NCI-H1417 (cell line): ENCODE measurements at regions not wholly inside any gene's neighbourhood (a gene's known extent, or its start where the extent isn't known, plus 50 kb on each side); places are given as distances from the start of the nearest gene placed in this dataset.
"Not testable (repeated sequence)": the region's sequence is repeated elsewhere in the genome, so short reads cannot be mapped to it uniquely, and the experiment has no call there.

Experiments used
- DNase-seq, 3 experiments: peaks; one replicate each; lab custom pipeline; 2025; lab: John Stamatoyannopoulos, UW

DNA sequence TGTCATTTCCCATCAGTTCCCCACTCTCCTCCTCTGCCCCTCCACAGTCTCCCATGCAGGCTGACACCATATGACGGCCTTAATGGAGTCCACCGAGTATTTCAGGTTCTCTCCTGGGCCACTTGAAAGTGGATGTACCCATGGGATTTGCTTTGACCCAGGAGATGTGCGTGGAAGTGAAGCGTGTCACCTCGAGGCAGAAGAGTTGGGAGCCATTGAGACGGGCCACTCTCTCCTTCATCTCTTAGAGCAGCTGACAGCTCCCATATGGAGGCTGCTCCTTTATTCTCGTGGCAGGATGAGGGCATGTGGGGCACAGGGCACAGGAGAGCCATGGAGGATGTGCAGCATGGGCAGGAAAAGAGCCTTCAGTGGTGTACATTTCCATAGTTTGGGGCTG, 144.7 kb upstream of the CRYM start:
- DNase-seq = not testable (repeated sequence)

DNA sequence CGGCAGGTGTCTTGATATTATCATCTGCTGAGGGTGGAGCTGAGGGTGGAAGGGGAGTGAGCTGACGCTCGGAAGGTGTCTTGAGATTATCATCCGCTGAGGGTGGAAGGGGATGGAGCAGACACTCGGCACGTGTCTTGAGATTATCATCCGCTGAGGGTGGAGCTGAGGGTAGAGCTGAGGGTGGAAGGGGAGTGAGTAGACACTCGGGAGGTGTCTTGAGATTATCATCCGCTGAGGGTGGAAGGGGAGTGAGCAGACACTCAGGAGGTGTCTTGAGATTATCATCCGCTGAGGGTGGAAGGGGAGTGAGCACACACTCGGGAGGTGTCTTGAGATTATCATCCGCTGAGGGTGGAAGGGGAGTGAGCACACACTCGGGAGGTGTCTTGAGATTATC, 126.6 kb upstream of the CRYM start:
- DNase-seq = not testable (repeated sequence)

DNA sequence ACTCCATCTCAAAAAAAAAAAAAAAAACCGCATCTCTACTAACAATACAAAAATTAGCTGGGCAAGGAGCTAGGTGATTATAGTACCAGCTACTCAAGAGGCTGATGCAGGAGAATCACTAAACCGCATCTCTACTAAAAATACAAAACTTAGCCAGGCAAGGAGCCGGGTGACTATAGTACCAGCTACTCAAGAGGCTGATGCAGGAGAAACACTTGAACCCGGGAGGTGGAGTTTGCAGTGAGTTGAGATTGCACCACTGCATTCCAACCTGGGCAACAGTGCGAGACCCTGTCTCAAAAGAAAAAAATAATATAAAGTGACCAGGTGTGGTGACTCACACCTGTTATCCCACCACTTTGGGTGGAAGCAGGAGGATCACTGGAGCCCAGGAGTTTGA, 119.8 kb upstream of the CRYM start:
- DNase-seq = not testable (repeated sequence)

DNA sequence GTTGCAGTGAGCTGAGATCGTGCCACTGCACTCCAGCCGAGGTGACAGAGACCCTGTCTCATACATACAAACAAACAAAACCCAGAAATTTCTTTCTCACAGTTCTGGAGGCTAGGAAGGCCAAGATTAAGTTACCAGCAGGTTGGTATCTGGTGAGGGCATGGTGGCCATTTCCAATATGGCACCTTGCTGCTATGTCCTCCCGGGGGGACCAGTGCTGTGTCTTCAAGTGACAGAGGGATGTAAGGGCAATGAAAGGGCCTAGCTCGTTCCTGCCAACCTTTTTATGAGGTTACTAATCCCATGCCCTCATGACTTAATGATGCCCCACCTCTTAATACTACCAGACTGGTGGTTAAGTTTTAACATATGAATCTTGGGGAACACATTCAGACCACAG, 118.5 kb upstream of the CRYM start:
- not testable (repeated sequence) for DNase-seq

DNA sequence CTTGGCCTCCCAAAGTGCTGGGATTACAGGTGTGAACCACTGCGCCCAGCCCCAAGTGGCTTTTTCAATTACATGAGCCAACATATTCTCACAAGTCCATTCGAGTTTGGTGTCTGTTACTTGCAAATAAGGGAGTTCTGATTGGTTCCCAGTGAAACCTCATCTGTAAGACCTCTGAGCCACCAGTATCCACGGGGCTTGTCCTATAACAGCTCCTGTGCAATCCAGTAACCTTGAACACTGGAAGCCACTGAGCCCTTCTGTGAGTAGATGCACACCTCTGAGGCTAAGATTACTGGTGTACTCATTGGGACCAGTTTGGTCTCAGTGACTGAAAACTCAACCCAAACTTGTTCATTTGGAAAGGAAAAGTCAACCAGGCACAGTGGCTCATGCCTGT, 112.5 kb upstream of the CRYM start:
- DNase-seq = not testable (repeated sequence)

DNA sequence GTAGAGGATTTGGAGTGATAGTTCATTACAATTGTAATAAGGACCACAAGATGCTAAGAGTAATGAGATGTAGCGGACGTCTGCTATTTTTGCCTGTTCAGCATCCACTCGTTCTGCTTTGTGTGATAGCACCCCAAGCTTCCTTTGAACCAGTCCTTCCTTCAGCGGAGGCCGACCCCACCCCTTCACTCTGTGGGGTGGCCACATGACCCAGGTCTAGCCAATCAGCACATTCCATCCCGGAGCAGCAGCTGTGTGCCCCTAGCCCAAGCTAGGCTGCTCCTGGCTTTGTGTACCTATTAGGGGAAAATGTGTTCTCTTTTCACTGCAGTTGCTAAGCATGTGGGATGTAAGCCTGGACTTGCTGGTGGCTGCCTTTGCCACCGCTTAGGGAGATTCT, 111.8 kb upstream of the CRYM start:
- DNase-seq = not testable (repeated sequence)

DNA sequence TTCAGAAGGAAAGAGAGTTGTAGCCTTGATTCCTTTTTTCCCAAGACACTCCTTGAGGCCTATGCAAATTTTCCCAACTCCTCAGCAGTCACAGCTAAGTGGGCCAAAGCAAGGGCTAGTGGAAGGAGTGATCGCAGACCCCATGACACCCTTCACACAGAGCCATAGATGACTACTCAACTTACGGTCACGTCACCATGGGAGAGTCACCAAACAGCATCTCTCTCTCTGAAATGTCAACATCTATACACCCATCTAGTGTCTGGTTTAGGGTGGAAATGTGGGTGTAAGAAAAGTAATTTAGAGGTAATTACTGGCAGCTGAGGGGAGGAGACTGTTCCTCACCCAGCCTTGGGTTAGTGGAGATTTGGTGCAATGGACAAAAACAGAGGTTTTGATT, 109.7 kb upstream of the CRYM start:
- DNase-seq = not testable (repeated sequence)

DNA sequence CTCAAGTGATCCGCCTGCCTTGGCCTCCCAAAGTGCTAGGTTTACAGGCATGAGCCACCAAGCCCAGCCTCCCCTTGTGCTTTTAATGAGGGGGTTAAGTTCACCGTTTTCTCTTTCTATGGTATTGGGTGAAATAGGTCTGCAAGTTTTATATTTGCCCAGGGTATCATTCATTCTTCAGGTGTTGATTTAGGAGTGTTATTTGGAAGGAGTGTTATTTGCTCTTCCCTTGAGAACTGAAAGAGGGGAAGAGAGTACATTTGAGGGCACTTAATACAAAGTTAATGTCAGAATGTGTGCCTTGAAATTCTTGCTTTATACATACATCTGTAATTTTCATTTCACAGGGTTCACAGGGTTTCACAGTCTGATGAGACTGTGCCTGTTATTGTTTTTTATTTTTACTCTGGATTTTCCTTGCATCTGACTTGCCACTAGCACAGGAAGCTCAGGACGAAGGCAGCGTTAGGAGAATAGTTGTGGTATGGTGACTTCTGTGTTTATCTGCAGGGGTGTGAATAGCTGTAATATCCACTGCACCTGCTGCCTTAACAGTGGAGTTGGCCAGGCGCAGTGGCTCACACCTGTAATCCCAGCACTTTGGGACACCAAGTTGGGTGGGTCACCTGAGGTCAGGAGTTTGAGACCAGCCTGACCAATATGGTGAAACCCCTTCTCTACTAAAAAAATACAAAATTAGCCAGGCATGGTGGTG, 108.3 kb upstream of the CRYM start:
- DNase-seq = not testable (repeated sequence)

DNA sequence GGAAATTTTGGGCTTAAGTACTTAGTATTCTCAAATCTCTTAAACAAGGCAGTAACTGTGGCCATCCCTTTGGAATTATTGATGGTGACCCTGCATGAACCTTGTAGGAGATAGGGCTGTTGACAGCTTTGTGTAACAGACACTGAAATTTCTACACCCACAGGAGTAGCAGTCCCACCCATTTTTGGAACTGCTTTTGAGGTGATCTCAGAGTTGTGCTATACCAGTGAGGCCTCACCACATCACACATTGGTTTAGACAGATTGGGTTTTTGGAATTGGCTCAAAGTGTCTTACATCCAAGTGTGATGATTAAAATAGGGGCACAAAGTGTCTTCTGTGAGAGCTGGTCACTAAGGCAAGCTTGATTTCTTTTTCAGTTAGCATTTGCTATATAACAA, 105.6 kb upstream of the CRYM start:
- DNase-seq = not testable (repeated sequence)

DNA sequence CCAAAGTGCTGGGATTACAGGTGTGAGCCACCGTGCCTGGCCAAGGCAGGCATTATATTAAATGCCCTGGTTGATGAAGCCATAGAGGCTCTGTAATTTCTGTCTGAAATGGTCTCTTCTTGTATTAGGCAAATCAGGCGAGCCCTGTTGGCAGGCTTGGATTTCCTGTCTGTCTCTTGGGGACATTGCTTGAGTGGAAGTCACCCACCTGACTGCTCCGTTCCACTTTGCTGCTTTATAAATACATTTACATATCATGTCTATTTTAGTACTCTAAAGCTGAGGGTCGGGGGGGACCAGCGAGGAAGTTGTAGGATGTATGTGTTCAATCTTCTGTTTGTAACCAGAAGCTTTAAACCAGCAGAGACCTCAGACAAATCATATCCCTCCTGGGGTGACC, 101.6 kb upstream of the CRYM start:
- DNase-seq = not testable (repeated sequence)

DNA sequence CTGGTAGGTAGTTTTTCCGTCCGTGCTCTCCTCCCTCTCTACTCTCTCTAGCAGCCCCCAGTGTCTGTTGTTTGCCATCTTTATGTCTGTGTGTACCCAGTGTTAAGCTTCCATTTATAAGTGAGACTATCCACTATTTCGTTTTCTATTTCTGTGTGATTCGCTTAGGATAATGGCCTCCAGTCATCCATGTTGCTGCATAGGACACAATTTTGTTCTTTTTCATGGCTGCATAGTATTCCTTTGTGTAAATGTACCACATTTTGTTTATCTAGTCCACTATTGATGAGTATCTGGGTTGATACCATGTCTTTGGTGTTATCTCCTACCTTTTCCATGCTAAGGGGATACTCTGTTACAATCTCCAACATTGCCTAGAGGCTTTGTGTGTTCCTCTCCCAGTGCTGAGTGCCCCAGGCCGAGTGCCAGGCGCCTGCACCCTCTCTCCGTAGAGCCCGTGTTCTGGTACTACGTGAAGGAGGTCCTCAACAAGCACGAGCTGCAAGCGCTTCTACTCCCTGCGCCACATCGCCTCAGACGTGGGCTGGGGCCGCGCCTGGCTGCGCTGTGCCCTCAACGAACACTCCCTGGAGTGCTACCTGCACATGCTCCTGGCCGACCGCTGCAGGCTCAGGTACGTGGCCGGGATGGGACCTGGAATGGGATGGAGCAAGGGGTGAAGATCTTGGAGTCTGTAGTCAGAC, 98.3 kb upstream of the CRYM start:
- DNase-seq = not testable (repeated sequence)

DNA sequence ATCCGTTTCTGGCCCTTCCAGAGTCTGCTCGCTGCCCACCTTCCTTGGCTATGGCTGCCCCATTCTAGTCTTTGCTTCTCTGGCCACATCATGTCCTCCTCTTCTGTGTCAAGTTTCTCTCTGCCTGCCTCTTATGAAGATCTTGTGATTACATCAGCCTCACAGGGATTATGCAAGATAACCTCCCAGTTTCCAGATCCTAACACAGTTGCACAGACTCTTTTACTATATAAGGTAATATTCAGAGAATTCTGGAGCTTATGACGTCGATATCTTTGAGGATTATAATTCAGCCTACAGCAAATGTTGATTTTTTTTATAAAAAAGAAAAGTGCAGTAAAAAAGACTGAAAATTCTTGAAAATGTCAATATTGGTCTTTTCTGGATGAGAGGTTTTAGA, 97.2 kb upstream of the CRYM start:
- not testable (repeated sequence) for DNase-seq

DNA sequence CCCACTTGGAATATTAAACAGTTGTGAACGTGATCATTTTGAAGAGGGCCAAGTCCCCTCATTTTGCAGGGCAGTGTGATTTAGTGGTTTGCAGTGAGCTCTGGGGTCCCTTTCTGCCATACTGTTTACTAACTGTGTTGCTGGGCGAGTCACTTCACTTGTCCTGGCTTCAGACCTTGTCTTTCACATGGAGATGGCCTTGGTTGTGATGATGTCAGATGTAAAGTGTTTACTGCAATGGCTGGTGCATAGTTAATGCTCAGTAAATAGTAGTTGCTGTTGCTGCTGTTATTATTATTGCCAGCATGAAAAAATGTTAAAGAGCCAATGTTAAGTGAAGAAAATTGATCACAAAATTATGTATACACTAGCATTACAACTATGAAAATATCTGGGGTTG, 95.4 kb upstream of the CRYM start:
- not testable (repeated sequence) for DNase-seq

DNA sequence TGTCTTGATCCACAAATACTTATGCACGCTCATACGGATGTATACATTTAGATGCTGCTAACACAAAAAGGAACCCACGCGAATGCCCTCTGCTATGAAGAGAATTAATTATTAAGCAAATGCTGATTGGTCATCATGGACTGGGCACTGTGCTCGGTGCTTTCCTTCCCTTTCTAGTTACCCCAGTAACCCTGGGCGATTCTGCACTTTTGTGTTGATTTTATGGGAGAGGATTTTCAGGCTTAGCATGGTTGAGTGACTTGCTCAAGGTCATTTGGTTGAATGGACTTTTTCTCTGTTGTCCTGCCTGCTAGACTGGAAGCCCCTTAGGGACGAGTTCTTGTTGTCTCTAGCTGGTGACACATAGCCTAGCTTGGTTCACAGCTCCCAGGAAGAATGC, 94.8 kb upstream of the CRYM start:
- DNase-seq = not testable (repeated sequence)

DNA sequence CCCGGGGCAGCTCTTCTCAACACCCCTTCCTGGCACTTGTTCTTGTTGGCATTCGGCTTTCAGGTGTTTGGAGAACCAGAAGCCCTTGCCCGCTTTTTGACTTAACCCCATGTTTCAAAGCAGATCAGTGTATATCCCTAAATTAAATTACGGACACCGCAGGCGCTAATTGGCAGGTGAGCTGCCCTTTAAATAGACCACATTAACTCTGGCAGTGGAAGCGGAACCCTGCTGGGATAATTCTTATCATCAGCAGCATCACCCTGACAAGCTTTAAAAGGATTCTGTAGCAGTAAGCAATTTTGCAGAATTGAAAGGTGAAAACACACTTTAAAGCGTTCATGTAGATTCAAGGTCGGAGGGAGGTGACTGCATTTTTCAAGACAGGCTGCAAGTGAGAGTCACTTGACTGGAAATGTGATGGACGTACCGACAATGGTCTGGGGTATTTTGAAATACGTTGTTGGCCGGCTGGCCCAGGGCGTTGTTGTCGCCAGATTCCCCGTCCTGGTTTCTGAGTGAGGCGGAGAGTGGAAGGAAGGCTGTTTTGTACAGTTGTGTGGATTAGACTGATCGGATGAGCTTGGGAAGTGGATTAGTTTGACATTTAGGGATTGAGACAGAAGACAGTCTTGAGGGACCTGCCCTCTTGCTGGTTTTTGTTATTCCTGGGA, 94.2 kb upstream of the CRYM start:
- DNase-seq = peak in 2 of 3 experiments; percentile 73 to 94

DNA sequence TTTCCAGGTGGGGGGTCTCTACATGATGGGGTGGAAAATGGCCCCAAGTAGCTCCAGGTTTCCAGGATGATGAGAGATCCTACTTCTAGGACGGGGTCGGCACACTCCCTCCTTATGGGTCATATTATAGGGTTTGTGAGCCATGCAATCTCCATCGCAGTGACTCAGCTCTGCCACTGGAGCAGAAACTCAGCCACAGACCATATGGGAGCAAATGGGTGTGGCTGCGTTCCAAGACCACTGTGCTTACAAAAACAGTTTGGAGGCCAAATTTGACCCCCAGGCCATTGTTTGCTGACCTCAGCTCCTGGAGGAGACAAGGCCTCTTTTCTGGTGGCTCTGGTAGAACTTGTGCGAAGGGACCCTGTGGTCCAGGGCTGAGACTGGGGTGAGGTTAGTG, 92.7 kb upstream of the CRYM start:
- DNase-seq = not testable (repeated sequence)

DNA sequence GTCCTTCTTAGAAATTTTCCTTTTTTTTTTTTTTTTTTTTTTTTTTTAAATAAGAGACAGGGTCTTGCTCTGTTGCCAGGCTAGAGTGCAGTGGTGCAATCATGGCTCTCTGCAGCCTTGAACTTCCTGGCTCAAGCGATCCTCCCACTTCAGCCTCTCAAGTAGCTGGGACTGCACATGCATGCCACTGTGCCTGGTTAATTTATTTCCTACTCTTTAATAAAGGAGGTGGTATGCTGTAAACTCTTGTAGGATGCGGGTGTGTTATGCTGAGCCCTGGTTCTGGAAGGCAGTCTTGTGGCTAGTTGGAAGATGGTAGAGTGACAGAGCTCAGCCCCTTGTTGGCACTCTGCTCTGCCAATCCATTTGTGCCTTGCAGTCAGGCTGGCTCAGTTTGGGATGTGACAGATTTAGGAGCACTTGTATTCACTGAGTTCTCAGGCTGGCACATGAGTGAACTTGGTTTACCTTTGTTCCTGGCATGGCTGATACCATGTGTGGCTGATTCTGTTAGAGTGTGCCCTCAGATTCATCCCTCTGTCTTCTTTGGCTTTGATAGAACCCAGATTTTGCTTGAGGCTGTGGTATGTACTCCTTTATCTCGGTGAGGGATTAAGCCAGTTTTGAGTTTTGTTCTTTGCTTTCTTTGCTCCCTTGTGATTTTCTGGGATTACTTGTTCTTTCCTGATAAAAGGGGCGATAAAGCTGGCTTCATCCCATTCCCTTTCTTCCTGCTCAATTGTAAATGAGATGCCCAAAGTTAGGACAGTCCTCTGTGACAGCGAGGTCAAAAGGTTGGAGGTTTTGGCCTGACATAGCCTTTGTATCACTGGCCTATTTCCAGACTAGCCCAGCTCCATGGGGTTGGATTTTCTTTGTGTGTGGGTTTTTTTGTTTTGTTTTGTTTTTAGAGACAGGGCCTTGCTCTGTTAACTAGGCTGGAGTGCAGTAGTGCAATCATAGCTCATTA, 91.2 kb upstream of the CRYM start:
- DNase-seq = not testable (repeated sequence)

DNA sequence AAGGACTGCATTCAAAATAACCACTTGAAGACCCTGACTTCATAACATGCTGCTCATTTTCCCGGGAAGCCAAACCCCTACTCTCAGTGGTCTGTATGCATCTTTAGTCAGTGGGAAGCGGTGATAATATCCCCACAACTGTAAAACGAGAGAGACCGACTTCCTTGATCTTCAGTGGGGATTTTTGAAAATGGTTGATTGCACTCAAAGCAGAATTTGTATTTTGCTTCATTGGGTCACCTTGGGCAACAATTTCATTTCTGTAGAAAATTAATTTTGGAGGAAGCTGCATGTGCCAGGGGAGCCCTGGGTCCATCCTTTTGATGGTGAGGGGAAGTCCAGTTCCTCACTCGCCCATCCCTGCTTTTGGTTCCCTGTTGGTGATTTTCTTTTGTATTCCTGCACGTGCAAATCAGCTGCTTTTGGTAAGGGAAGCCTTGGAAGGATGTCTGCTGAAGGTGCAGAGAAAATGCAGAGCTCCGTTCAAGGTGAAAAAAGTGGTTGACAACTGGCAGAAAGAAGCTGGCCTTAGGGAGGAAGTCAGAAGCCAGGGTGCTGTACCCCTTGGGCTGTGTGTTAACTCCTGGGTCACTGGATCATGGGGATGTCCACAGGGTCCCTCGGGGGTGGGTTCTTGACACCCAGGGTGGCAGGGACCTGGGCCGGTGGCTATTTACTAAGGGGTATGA, 89.8 kb upstream of the CRYM start:
- DNase-seq = not testable (repeated sequence)

DNA sequence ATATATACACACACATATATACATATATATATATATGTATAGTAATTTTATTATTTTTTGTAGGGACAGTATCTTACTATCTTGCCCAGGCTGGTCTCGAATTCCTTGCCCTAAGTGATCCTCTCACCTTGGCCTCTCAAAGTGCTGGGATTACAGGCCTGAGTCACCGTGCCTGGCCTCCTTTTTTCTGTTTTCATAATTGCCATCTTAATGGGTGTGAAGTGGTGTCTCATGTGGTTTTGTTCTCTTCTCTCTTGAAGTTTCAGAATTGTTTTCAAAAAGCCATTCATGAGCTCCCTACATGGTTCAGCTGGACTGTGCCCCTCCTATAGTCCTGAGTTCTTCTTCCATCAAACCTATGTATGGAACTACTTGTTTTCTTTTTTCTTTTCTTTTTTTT, 88.9 kb upstream of the CRYM start:
- not testable (repeated sequence) for DNase-seq

DNA sequence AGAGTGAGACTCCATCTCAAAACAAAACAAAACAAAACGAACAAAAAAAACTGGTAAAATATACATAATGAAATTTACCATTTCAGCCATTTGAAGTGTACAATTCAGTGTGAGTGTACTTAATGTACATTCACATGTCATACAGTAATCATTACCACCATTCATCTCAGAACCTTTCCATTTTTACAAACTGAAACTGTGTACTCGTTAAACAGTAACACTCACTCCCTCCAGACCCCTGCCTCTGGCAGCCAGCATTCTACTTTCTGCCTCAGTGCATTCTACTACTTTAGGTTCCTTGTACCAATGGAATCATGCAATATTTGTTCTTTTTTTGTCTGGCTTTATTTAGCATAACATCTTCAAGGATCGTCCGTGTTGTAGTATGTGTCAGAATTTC, 87.5 kb upstream of the CRYM start:
- not testable (repeated sequence) for DNase-seq

DNA sequence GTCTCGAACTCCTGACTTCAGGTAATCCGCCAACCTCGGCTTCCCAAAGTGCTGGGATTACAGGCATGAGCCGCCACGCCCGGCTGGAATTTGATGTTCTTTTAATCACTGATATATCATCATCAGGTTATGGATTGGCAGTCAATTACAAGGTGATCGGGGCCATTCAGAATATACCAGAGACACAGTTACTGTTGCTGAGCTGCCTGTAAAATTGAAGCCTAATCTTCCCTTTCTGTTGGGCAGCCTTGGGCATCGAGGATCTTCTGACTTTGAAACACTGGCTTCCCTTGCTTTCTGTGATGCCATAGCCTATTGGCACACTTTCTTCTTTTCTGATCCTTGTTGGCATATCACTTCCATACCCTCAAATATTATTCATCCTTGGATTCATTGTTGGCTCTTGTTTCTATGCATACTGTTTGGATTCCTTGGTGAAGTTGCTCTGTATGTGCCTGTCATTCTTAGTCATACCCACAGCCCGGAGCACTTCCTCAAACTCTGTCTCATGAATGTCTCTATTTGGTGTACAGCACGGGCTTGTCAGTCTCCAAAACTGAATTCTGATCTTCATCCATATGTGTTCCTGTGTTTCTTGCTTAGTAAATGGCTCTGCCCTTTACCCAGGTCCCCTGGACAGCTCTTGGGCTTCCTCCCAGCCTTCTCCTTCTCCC, 85.6 kb upstream of the CRYM start:
- DNase-seq = not testable (repeated sequence)
